Suprapubic skin (tissue), 4 donors: ENCODE measurements at regions not wholly inside any gene's neighbourhood (a gene's known extent, or its start where the extent isn't known, plus 50 kb on each side); places are given as distances from the start of the nearest gene placed in this dataset.

Experiments
- EP300 ChIP-seq: sonication (generic); formaldehyde crosslinking; IDR thresholded peaks from one replicate; pipeline ENCODE4 v1.6.1; 2017; ENCODE audit warnings: antibody characterized with exemption
- POLR2A ChIP-seq, 2 donors: fragments of 450-650 bp; IDR thresholded peaks; one replicate each; pipeline ENCODE4 v1.6.1; 2017; ENCODE audit warnings: antibody characterized with exemption in 2 of 2, mild to moderate bottlenecking in 2 of 2, moderate library complexity in 2 of 2
- POLR2AphosphoS5 ChIP-seq, 3 donors: sonication (generic); formaldehyde crosslinking; IDR thresholded peaks; one replicate each; pipeline ENCODE4 v1.6.1; 2017; ENCODE audit warnings: antibody characterized with exemption in 3 of 3
- TF ChIP-seq, protein P1 (sequence below), 2 donors: fragments of 200-600 bp in 1 of 2; fragments of 450-650 bp in 1 of 2; sonication (generic) in 1 of 2; IDR thresholded peaks; one replicate each; pipeline ENCODE4 v1.5.1; 2016 to 2019; ENCODE audit warnings: antibody characterized with exemption in 2 of 2, mild to moderate bottlenecking in 1 of 2, moderate library complexity in 1 of 2

DNA sequence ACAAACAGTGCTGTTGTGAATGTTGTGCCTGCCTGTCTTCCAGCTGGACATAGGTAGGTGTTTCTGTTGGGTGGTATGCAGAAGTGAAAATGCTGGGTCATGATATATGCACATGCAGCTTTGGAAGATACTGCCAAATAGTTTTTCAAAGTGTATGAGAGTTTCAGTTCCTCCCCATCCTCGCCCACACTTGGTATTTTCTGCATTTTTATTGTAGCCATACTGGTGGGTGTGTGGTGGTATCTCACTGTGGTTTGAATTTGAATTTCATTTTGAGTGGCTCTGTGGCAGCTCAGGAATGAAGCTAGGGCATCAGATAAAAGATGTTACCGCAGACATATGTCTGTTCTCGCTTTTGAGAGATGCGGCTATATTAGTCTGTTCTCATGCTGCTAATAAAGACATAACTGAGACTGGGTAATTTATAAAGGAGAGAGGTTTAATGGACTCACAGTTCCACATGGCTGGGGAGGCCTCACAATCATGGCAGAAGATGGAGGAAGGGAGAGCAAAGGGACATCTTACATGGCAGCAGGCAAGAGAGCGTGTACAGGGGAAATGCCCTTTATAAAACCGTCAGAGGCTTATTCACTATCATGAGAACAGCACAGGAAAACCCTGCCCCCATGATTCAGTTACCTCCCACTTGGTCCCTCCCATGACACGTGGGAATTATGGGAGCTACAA is 183.1 kb downstream of the CAND1 start:
- TF ChIP-seq, protein P1, sequence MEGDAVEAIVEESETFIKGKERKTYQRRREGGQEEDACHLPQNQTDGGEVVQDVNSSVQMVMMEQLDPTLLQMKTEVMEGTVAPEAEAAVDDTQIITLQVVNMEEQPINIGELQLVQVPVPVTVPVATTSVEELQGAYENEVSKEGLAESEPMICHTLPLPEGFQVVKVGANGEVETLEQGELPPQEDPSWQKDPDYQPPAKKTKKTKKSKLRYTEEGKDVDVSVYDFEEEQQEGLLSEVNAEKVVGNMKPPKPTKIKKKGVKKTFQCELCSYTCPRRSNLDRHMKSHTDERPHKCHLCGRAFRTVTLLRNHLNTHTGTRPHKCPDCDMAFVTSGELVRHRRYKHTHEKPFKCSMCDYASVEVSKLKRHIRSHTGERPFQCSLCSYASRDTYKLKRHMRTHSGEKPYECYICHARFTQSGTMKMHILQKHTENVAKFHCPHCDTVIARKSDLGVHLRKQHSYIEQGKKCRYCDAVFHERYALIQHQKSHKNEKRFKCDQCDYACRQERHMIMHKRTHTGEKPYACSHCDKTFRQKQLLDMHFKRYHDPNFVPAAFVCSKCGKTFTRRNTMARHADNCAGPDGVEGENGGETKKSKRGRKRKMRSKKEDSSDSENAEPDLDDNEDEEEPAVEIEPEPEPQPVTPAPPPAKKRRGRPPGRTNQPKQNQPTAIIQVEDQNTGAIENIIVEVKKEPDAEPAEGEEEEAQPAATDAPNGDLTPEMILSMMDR (IDR thresholded peaks at IDR 0.05): no peak
- no peak for TF ChIP-seq EP300
- no peak for TF ChIP-seq POLR2A (IDR thresholded peaks at IDR 0.05)
- no peak for TF ChIP-seq POLR2AphosphoS5 (IDR thresholded peaks at IDR 0.05)
